Caco-2 (cell line): ENCODE measurements at regions not wholly inside any gene's neighbourhood (a gene's known extent, or its start where the extent isn't known, plus 50 kb on each side); places are given as distances from the start of the nearest gene placed in this dataset.
"Not testable (repeated sequence)": the region's sequence is repeated elsewhere in the genome, so short reads cannot be mapped to it uniquely, and the experiment has no call there.

Experiments
- BruUV-seq: library from RNA; stranded (reverse); fragments of 400-500 nt; replicated peaks from 2 replicates; lab custom pipeline; 2021; lab: Mats Ljungman, UMichigan
- CTCF ChIA-PET: fragments of 300-600 bp; sonication (Branson Sonifier 250); formaldehyde crosslinking; loops from one replicate; lab custom pipeline; 2022; ENCODE audit warnings: antibody characterized with exemption; lab: Charles Lee
- POLR2A ChIA-PET: fragments of 300-600 bp; sonication (Branson Sonifier 250); formaldehyde crosslinking; loops from one replicate; lab custom pipeline; 2022; ENCODE audit warnings: antibody characterized with exemption; lab: Charles Lee
- DNase-seq, 2 experiments: peaks; one replicate each; pipeline versions ENCODE4 v3.0.0 to v3.0.0-alpha.2; 2020 to 2022
- H3K27me3 ChIP-seq: replicated peaks from 2 replicates; pipeline ENCODE4 v1.6.0; 2011; ENCODE audit warnings: low read length; ENCODE audit not compliant: control insufficient read depth, insufficient read depth
- H3K36me3 ChIP-seq: 2 replicates; pipeline ENCODE4 v1.5.1; 2011; ENCODE audit warnings: low read length; ENCODE audit not compliant: control insufficient read depth, insufficient read depth
- H3K4me1 ChIP-seq: fragments of 250-450 bp; sonication (Bioruptor Pico); 2 replicates; pipeline ENCODE4 v1.5.1; 2020; ENCODE audit warnings: mild to moderate bottlenecking
- H3K4me3 ChIP-seq: 2 replicates; pipeline ENCODE4 v1.5.1; 2011; ENCODE audit warnings: low read depth, mild to moderate bottlenecking, control low read depth, low read length
- H3K9me3 ChIP-seq: fragments of 250-450 bp; sonication (Bioruptor Pico); 2 replicates; pipeline ENCODE4 v1.5.1; 2020; ENCODE audit warnings: mild to moderate bottlenecking, moderate library complexity
- H3K27ac Mint-ChIP-seq: one replicate; pipeline ENCODE4 v1.8.0; 2022; ENCODE audit warnings: mixed read lengths; ENCODE audit not compliant: unreplicated experiment
- H3K27me3 Mint-ChIP-seq: one replicate; pipeline ENCODE4 v1.8.0; 2022; ENCODE audit warnings: mixed read lengths; ENCODE audit not compliant: insufficient read depth, unreplicated experiment
- H3K36me3 Mint-ChIP-seq: one replicate; pipeline ENCODE4 v1.8.0; 2022; ENCODE audit warnings: mild to moderate bottlenecking, mixed read lengths; ENCODE audit not compliant: insufficient read depth, unreplicated experiment
- H3K4me1 Mint-ChIP-seq: one replicate; pipeline ENCODE4 v1.8.0; 2022; ENCODE audit warnings: low read depth, mixed read lengths; ENCODE audit not compliant: unreplicated experiment
- H3K4me3 Mint-ChIP-seq: one replicate; pipeline ENCODE4 v1.8.0; 2022; ENCODE audit warnings: mild to moderate bottlenecking, moderate library complexity, mixed read lengths; ENCODE audit not compliant: unreplicated experiment
- H3K9me3 Mint-ChIP-seq: one replicate; pipeline ENCODE4 v1.8.0; 2022; ENCODE audit warnings: mixed read lengths; ENCODE audit not compliant: unreplicated experiment
- intact Hi-C: fragments of 100-400 bp; cut with micrococcal nuclease; formaldehyde crosslinking; loops from one replicate; pipeline ENCODE4 v1.10.0; 2022; ENCODE audit not compliant: unreplicated experiment
- TF ChIP-seq, protein P1 (sequence below), 2 experiments: fragments of 200-600 bp in 1 of 2; IDR thresholded peaks; 1 replicate in 1 of 2; 2 replicates in 1 of 2; pipeline versions ENCODE4 v1.5.1 to v1.8.0; 2011 to 2022; ENCODE audit warnings: antibody characterized with exemption in 1 of 2, control low read depth in 1 of 2, inconsistent platforms in 1 of 2, low read depth in 1 of 2, low read length in 1 of 2, mild to moderate bottlenecking in 1 of 2, moderate library complexity in 1 of 2; ENCODE audit not compliant: insufficient read depth in 1 of 2, severe bottlenecking in 1 of 2, unreplicated experiment in 1 of 2

DNA sequence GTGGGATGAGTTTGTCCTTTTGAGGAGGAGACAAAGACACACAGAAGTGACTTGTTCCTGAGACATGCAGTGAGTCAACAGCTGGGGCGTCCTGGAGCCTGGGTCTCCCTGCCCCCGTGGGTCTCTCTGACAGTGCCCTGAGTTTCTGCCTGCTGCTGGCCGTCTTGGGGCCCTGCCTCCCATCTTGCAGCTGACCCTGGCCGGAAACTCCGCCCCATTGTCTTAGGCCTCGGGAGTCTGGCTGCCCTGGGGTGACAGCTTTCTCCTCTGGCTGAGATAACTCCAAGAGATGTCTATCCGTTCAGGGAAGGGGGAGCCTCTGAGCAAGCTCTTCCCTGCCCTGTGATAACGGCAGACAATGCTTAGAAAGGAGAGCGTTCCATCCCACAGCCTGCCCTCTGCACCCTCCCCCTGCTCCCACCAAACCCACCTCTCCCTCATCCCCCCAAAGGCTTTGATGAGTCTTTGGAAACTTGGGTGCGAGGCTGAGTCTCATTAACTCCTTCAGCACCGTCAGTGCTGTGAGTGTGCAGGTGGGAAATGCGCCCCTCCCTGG is 69.5 kb upstream of the PODXL start:
- peaks cover 64% of the 10 kb centered on the region for H3K4me1 Mint-ChIP-seq
- H3K27ac Mint-ChIP-seq, result peak overlapping the region; percentile 86
- ChIA-PET CTCF (interaction anchor here (0.8 to 2.4 kb wide), 14 partner anchors 11 to 113 kb away, joined by 3 to 34 read pairs (median 6); no protein-coding TSS in a partner anchor), POLR2A (interaction anchor here (0.7 to 2.0 kb wide), 5 partner anchors 13 to 40 kb away, joined by 3 to 16 read pairs (median 13); no protein-coding TSS in a partner anchor)
- no peaks in the 10 kb centered on the region for H3K9me3 ChIP-seq
- no peaks in the 10 kb centered on the region for H3K36me3 ChIP-seq
- BruUV-seq, result no TSS peak
- TF ChIP-seq, protein P1, sequence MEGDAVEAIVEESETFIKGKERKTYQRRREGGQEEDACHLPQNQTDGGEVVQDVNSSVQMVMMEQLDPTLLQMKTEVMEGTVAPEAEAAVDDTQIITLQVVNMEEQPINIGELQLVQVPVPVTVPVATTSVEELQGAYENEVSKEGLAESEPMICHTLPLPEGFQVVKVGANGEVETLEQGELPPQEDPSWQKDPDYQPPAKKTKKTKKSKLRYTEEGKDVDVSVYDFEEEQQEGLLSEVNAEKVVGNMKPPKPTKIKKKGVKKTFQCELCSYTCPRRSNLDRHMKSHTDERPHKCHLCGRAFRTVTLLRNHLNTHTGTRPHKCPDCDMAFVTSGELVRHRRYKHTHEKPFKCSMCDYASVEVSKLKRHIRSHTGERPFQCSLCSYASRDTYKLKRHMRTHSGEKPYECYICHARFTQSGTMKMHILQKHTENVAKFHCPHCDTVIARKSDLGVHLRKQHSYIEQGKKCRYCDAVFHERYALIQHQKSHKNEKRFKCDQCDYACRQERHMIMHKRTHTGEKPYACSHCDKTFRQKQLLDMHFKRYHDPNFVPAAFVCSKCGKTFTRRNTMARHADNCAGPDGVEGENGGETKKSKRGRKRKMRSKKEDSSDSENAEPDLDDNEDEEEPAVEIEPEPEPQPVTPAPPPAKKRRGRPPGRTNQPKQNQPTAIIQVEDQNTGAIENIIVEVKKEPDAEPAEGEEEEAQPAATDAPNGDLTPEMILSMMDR (IDR thresholded peaks at IDR 0.05; ENCODE audit: insufficient read depth in 1 of 2, low read depth in 1 of 2, low read length in 1 of 2, severe bottlenecking in 1 of 2, unreplicated experiment in 1 of 2), result peak; percentile 18 to 35
- no peaks in the 10 kb centered on the region for H3K27me3 Mint-ChIP-seq
- H3K27me3 ChIP-seq, result no peaks in the 10 kb centered on the region
- intact Hi-C loops, result loop anchor here (1.0 kb wide), 4 partner anchors 11 to 71 kb away; no protein-coding TSS in a partner anchor
- no peak overlapping the region for H3K4me3 ChIP-seq
- peaks cover 11% of the 10 kb centered on the region for H3K36me3 Mint-ChIP-seq
- H3K4me3 Mint-ChIP-seq, result peak overlapping the region; percentile 20
- peaks cover 91% of the 10 kb centered on the region for H3K4me1 ChIP-seq
- no peaks in the 10 kb centered on the region for H3K9me3 Mint-ChIP-seq
- DNase-seq, result peak; percentile 95 to 97

DNA sequence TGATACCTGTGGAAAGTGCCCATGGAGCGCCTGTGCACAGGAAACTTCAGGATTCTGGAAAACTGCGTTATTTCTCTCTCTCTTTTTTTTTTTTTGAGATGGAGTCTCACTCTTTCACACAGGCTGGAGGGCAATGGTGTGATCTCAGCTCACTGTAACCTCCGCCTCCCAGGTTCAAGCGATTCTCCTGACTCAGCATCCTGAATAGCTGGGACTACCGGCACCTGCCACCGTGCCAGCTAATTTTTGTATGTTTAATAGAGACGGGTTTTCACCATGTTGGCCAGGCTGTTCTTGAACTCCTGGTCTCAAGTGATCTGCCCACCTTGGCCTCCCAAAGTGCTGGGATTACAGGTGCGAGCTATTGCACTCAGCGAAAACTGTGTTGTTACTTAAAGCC is 68.9 kb upstream of the PODXL start:
- CTCF ChIA-PET, result interaction anchor here (0.7 to 2.4 kb wide), 15 partner anchors 10 to 113 kb away, joined by 3 to 34 read pairs (median 4); no protein-coding TSS in a partner anchor
- peak overlapping the region; percentile 20 for H3K4me3 Mint-ChIP-seq
- not testable (repeated sequence) for DNase-seq

DNA sequence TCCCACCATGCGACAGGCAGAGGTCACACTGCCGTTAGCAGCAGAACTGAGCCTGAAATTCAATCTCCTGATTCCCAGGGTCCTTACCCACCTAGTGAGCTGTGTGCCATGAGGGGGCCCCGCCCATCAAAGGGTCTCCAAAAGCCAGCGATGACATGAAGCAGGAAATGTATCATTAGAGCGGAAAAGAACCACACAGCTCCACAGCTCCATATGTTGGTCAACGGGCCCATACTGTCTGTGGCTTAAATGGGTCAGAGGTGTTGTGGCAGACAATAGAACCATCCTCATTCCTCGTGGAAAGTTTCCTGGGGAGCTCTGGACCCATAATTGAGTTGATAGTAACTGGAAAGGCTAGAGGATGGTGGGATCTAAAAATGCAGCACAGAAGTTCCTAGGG is 68.1 kb upstream of the PODXL start:
- Mint-ChIP-seq H3K9me3 (no peaks in the 10 kb centered on the region), H3K36me3 (peaks cover 19% of the 10 kb centered on the region), H3K27ac (peak overlapping the region; percentile 37), H3K4me3 (no peak overlapping the region), H3K27me3 (no peaks in the 10 kb centered on the region), H3K4me1 (peaks cover 64% of the 10 kb centered on the region)
- no peaks in the 10 kb centered on the region for H3K27me3 ChIP-seq
- DNase-seq, result no peak
- H3K9me3 ChIP-seq, result no peaks in the 10 kb centered on the region
- no peak overlapping the region for H3K4me3 ChIP-seq
- ChIA-PET POLR2A (interaction anchor here (1.2 to 1.9 kb wide), 2 partner anchors 20 to 39 kb away, joined by 4 to 15 read pairs; no protein-coding TSS in a partner anchor), CTCF (interaction anchor here (0.7 to 2.3 kb wide), 2 partner anchors 24 to 71 kb away, joined by 3 to 10 read pairs; no protein-coding TSS in a partner anchor)
- intact Hi-C loops, result no loop called here
- no TSS peak for BruUV-seq
- H3K36me3 ChIP-seq, result no peaks in the 10 kb centered on the region
- TF ChIP-seq, protein P1 (IDR thresholded peaks at IDR 0.05; ENCODE audit: insufficient read depth in 1 of 2, low read depth in 1 of 2, low read length in 1 of 2, severe bottlenecking in 1 of 2, unreplicated experiment in 1 of 2), result no peak
- H3K4me1 ChIP-seq, result peaks cover 95% of the 10 kb centered on the region

More for the DNA sequence above, 68.9 kb upstream of the PODXL start:
- TSS peak; percentile 35 for BruUV-seq
- POLR2A ChIA-PET, result interaction anchor here (0.7 to 2.0 kb wide), 6 partner anchors 13 to 39 kb away, joined by 3 to 16 read pairs (median 12); no protein-coding TSS in a partner anchor
- H3K4me1 Mint-ChIP-seq, result peaks cover 64% of the 10 kb centered on the region
- peaks cover 96% of the 10 kb centered on the region for H3K4me1 ChIP-seq
- H3K4me3 ChIP-seq, H3K27me3 Mint-ChIP-seq, H3K9me3 ChIP-seq, intact Hi-C loops, H3K36me3 ChIP-seq, H3K9me3 Mint-ChIP-seq, H3K27me3 ChIP-seq: not testable (repeated sequence)
- H3K27ac Mint-ChIP-seq, result peak overlapping the region; percentile 86
- peaks cover 13% of the 10 kb centered on the region for H3K36me3 Mint-ChIP-seq
